GM06990 (cell line): ENCODE measurements at regions not wholly inside any gene's neighbourhood (a gene's known extent, or its start where the extent isn't known, plus 50 kb on each side); places are given as distances from the start of the nearest gene placed in this dataset.

Experiments
- DNase-seq: peaks from one replicate; pipeline ENCODE4 v3.0.0-alpha.2; 2011; ENCODE audit not compliant: insufficient read length; ENCODE audit errors: extremely low read depth
- H3K27me3 ChIP-seq: replicated peaks from 2 replicates; pipeline ENCODE4 v1.6.0; 2011; ENCODE audit warnings: low read length; ENCODE audit not compliant: control insufficient read depth, insufficient read depth
- H3K36me3 ChIP-seq: 2 replicates; pipeline ENCODE4 v1.5.1; 2011; ENCODE audit warnings: low read length; ENCODE audit not compliant: control insufficient read depth, insufficient read depth
- H3K4me3 ChIP-seq: replicated peaks from 2 replicates; pipeline ENCODE4 v1.5.1; 2011; ENCODE audit warnings: low read depth, mild to moderate bottlenecking, control low read depth, low read length
- TF ChIP-seq, protein P1 (sequence below): IDR thresholded peaks from 2 replicates; pipeline ENCODE4 v1.5.1; 2011; ENCODE audit warnings: low read length, control low read depth, mild to moderate bottlenecking, inconsistent platforms; ENCODE audit not compliant: insufficient read depth, poor library complexity, severe bottlenecking

DNA sequence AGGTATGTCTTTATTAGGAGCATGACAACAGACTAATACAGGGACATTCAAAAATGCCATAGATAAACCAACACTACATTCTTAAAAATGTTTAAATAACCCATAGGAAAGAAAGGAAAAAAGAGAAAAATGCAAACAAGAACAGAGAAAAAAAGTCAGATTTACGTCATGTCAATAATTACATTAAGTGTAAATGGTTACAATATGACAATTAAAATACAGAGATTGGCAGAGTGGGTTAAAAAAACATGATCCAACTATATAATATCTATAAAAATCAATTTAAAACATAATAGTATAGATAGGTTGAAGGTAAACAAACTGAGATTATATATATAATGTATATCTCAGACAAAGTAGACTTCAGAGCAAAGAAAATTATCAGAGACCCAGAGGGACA lies 255.8 kb downstream of the ANAPC1 start:
- no peak overlapping the region for H3K4me3 ChIP-seq
- H3K36me3 ChIP-seq = no peaks in the 10 kb centered on the region
- no peak for DNase-seq
- no peaks in the 10 kb centered on the region for H3K27me3 ChIP-seq
- TF ChIP-seq, protein P1, sequence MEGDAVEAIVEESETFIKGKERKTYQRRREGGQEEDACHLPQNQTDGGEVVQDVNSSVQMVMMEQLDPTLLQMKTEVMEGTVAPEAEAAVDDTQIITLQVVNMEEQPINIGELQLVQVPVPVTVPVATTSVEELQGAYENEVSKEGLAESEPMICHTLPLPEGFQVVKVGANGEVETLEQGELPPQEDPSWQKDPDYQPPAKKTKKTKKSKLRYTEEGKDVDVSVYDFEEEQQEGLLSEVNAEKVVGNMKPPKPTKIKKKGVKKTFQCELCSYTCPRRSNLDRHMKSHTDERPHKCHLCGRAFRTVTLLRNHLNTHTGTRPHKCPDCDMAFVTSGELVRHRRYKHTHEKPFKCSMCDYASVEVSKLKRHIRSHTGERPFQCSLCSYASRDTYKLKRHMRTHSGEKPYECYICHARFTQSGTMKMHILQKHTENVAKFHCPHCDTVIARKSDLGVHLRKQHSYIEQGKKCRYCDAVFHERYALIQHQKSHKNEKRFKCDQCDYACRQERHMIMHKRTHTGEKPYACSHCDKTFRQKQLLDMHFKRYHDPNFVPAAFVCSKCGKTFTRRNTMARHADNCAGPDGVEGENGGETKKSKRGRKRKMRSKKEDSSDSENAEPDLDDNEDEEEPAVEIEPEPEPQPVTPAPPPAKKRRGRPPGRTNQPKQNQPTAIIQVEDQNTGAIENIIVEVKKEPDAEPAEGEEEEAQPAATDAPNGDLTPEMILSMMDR = no peak

DNA sequence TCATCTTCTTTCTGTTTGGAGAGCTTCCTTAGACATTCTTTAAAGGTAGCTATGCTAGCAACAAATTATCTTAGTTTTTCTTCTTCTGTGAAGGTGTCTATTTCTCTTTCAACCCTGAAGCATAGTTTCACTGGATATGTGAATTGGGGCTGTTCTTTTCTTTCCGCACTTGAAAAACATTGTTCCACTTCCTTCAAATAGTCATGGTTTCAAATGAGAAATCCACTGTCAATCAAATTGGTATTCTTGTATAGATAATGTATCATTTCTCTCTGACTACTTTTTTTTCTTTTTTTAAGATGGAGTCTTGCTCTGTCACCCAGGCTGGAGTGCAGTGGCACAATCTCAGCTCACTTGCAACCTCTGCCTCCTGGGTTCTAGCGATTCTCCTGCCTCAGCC lies 254.0 kb downstream of the ANAPC1 start:
- H3K27me3 ChIP-seq = no peaks in the 10 kb centered on the region; the same call in 1 of the 2 replicates
- TF ChIP-seq, protein P1 = no peak
- DNase-seq = no peak
- H3K36me3 ChIP-seq = no peaks in the 10 kb centered on the region
- H3K4me3 ChIP-seq = no peak overlapping the region

DNA sequence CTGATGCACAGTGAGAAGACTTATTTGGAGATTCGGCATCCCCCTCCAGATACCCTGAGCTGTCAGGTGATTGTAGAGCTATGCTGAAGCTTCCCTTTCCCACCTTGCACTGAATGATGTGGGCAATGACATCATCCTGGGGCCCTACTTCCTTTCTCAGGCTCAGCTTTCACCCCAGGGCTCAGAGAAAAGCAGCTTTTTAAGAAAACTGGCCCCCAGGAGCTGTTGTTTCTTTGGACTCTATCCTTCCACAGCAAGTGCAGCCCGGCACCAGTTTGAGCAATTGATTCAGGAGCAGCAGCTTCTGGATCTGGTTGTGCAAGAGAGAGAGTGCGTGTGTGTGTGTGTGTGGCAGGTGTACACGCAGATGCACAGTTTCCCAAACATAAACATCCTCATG lies 251.3 kb downstream of the ANAPC1 start:
- TF ChIP-seq, protein P1 = no peak
- Histone ChIP-seq H3K36me3 (no peaks in the 10 kb centered on the region), H3K27me3 (no peaks in the 10 kb centered on the region; the same call in 1 of the 2 replicates), H3K4me3 (no peak overlapping the region)
- DNase-seq = no peak

DNA sequence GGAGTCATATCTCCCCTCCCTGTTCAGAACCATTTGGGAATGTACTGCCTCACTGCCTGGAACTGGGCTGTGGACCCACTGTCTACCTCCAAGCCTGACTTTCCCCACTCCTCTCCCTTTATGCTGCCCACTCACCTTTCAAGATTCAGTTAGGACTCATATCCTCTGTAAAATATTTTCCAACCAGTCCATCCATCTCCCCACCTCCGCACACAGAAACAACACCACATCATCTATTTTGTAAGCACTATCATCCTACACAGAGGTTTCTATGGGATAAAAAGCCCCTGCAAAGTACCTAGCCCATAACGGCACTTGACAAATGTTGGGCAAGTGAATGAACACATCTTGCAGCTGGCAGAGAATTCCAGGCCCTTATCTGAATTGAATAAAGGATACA lies 250.8 kb downstream of the ANAPC1 start:
- Histone ChIP-seq H3K36me3 (no peaks in the 10 kb centered on the region), H3K4me3 (no peak overlapping the region), H3K27me3 (no peaks in the 10 kb centered on the region; the same call in 1 of the 2 replicates)
- DNase-seq = no peak
- TF ChIP-seq, protein P1 = no peak

DNA sequence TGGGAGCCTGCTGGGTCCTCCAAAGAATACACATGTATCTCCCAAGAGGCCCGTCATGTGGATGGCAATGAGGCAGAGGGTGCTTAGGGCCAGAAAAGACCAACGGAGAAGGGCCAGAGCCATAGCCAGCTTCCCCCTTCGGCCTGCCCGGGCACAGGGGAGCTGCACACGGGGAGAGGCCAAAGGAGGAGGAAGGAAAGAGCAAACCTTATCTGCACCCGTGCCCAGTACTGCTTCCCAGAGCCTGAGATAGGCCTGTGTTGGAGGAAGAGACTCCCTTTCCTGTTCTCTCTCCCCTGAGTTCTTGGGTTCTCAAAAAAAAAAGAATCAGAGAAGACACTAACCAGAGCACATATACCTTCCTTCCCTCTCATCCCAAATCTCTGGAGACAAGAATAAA lies 250.3 kb downstream of the ANAPC1 start:
- Histone ChIP-seq H3K4me3 (no peak overlapping the region), H3K36me3 (no peaks in the 10 kb centered on the region), H3K27me3 (no peaks in the 10 kb centered on the region; the same call in 1 of the 2 replicates)
- DNase-seq = no peak
- TF ChIP-seq, protein P1 = no peak

DNA sequence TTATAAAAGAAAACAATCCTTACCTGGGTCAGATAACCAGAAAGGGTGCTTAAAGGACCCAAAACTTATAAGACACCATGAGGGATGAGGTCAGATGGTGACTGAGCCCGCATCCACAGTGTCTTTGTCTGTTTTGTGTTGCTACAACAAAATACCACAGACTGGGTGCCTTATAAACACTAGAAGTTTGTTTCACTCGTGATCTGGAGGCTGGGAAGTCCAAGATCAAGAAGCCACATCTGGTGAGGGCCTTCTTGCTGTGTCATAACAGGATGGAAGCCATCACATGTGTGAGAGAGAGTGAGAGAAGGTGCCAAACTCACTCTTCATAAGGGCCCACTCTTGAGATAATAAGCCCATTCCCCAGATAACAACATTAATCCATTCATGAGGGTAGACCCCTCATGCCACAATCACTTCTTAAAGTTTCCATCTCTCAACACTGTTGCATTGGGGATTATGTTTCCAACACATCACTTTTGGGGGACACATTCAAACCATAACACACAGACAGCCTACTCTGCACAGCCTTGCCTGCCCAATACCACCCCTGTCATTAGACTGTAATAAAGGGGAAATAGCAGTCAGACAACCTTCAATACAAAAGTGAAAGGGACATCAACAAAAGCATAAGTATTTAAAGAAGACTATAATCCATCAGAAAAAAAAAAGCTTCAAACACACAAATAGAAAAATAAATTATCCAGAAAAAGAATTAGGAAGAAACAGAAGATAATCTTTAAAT lies 249.8 kb downstream of the ANAPC1 start:
- Histone ChIP-seq H3K36me3 (no peaks in the 10 kb centered on the region), H3K27me3 (no peaks in the 10 kb centered on the region; the same call in 1 of the 2 replicates), H3K4me3 (no peak overlapping the region)
- TF ChIP-seq, protein P1 = no peak
- no peak for DNase-seq
